GM18861 (cell line): ENCODE measurements at regions not wholly inside any gene's neighbourhood (a gene's known extent, or its start where the extent isn't known, plus 50 kb on each side); places are given as distances from the start of the nearest gene placed in this dataset.
"Not testable (repeated sequence)": the region's sequence is repeated elsewhere in the genome, so short reads cannot be mapped to it uniquely, and the experiment has no call there.

Experiments used
- ATAC-seq: cut with Tn5 transposase; IDR thresholded peaks from one replicate; pipeline ENCODE4 v1.9.1; 2021; ENCODE audit not compliant: unreplicated experiment

DNA sequence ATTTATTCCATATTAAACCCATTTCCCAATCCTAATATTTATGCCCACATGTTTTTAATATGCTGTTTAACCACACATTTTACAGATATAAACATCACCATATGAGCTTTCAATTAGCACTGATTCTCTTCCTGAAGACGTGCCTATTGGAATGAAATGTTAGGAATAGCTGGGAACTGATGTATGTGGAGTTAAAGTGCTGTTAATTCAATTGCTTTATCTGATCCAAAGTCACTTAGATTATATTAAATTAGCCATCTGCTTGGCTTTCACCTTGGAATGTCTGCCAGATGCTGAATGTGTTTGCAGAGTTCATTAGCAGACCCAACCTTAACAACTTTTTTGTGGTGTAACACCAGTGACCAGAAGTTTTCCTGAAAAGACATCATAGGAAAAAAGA is 942.9 kb upstream of the KLHL29 start:
- ATAC-seq: no peak

DNA sequence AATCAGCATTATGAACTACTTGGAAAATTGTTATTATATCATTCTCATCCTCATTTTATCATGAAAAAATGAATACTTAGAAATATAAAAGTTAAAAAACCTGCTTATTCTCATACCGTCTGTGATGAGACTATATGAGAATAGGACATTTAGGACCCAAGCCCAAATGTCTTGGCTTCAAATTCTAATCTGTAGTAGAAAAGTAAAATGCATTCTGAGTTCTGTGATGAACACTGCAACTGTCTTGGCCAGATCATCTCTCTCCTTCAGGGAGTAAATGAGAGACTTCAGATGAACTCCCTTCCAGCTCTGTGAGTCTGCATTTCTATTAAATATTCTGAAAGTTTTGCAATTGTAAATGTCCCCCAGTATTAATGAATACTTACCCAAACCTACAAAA is 940.7 kb upstream of the KLHL29 start:
- no peak for ATAC-seq

DNA sequence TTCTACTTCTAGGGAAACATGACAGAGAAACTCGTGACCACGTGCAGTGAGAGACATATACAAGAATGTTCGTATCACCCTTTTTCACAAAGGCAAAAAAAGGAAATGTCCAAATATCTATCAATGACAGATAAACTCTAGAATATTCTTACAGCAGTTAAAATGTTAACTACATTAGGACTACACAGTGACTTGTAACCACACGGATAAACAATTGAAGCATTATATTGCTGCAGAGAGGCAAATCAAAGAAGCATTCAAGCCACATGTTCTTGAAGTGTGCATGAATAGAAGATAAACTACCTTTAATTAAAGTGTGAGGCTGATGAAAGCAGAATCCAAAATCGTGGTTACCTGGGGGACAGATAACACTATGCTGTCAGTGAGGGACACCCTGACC is 935.3 kb upstream of the KLHL29 start:
- no peak for ATAC-seq

DNA sequence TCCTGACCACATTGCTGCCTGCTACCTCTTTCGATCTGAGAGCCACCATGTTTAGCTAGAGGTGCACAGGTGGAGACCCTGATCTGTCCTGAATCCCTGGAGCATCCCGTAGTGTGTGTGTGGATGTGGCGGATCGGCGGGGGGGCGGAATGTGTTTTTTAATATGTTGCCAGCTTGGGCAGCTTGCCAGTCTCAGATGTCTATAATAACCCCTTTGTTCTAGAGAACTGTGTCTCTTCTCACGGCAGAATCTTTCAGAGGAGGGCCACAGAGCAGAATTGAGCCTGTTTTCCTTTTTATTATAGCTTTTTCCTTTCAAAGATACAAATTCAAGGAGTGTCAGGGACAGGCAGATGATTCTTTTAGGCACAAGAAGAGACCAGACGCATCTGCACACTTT is 934.1 kb upstream of the KLHL29 start:
- ATAC-seq: no peak

DNA sequence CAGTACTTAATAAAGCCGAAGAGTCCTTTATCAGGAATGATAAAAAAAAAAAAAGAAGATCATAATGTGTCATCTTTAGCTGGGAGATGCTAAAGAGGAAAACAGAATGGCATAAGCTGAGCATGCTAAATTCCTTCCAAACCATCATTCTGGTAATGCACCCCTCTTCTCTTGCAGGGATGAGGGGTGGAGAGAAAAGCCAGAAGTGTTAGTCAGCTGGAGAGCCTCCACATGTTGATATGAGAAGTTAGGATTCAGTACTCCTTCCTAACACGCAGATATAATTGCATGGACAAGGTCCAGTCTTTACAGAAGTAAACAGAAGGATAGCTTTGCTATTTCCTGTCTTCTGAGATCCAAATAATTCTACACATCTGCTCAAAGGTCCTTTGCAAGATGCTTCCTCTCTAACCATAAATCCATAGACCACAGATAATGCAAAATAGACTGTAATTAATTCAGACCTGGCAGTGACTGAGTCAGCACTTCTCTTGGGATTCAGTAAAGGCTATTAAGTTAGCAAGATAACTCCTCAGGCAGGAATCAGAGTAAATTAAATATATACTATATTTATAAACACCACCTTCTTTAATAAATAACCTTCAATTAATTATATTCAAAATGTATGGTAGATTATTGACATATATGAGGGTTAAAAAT is 930.0 kb upstream of the KLHL29 start:
- no peak for ATAC-seq

DNA sequence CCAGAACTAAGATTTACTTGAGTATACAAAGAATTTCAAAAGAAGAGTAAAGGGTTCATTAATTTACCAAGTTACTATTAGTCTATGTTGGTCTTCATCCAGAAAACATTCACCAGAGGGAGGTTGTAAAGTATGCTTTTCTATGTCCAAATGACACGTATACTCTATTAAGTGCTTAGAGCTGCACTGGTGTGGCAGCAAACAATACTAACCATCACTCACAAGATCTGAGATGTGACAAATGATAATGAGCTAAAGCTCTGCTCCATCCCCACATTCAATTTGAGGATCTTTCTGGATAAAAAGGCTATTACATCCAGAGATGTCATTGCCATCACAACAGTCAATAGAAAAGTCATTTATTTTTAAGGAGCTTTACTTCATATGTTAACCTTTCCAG is 926.5 kb upstream of the KLHL29 start:
- no peak for ATAC-seq

DNA sequence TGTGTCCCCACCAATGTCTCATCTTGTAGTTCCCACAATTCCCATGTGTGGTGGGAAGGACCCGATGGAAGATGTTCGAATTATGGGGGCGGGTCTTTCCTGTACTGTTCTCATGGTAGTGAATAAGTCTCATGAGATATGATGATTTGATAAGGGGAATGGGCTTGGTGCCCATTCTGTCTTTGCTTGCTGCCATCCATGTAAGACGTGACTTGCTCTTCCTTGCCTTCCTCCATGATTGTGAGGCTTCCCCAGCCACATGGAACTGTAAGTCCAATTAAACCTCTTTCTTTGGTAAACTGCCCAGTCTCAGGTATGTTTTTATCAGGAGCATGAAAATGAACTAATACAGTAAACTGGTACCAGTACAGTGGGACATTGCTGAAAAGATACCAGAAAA is 909.9 kb upstream of the KLHL29 start:
- ATAC-seq: not testable (repeated sequence)

DNA sequence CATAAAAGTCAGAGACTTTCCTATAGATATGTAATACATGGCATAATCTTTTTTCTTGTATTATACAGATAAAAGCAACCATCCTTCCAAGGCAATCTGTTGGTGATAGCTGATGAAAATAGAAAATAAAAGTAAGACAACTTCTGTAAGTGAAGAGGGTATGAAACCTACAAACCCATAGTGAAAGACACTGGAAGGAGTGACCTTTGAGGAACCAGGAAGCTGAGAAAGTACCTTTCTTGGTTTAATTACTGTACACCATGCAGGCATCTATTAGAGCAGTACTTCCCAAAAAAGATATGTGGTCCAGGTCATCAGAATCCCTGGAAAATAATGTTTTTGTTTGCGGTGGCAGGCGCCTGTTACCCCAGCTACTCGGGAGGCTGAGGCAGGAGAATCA is 906.6 kb upstream of the KLHL29 start:
- no peak for ATAC-seq

DNA sequence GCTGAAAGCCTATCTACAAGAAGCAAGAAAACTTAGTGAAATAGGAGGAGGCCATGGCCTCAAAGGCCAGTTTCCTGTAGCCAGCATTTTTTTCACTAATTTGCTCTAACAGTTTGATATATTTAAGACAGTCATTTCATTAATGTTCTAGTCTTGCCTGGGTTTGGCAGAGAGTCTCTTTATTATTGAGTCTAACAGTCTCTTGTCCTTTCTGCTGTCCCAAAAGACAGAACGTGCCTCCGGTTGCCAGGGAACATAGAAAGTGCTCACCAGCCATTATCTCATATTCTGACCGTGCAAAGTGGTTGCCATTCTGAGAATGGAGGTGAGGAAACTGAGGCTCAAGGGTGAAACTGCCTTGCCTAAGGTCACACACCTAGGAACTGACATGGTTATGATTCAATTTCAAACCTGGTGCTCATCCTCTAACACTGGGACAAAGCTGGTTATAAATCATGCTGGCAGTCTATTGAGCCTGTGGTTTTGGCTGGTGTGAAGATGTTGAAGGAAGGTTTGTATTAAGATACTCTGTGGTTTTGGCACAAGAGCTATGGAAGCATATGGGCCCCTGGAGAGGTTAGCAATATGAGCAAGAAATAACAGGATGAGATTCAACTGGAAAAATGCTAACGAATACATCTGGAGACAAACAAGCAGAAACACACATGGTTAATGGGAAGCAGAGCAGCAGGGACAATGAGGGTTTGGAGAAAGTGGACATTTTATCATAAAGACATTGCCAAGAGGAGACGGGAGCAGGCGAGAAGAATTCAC is 903.3 kb upstream of the KLHL29 start:
- no peak for ATAC-seq

DNA sequence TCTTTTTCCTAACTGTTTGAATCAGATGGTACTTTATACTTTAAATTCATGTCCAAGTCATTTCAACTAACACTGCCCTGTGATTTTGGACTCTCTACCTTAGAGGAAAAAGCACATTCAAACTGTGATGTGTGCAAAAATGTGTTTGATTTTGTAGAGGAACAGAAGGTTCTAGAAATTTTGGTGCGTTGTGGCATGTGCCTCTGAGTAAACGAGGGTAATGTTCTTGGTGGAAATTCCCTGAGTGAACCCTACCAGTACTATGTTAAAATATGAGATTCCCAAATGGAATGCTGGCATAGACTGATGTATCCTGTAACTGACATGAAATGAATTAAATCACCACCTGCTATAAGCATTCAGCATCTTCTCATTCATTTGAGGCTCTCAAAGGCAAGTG is 901.9 kb upstream of the KLHL29 start:
- ATAC-seq: no peak

DNA sequence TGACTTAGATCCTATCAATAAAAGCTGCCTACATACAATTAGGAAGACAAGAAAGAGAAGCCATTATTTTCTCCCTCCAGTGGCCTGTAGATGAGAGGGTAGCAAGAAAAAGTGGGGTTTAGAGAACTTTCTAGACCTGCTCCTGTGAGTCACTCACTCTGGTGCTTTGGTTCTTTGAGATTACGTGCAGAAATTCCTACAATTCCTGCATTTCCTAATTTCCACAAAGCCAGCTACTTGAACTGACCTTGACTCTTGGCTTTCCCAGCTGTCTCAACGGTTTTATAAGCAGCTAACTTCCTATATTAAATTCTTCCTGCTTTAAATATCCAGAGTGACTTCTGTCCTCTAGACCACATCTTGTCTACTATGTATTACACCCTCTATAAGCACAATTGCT is 899.5 kb upstream of the KLHL29 start:
- ATAC-seq: no peak

DNA sequence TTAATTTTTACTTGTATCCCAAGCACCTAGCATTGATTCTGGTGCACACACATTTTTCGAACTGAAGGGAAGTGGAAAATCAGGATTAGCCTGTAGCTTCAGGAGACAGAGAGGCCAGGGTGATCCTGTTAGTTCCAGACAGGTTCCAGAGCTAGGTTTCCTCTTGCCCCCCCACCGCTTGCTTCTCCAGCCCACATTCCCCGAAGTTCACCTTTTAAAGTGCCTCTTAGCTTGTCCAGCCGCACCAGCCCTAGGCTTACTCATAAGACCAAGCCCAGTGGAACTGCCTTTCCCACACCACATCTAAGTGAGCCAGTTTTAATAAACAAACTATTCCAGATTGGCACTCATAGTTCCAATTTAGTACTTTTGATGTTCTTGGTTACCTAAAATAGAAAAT is 898.6 kb upstream of the KLHL29 start:
- no peak for ATAC-seq

DNA sequence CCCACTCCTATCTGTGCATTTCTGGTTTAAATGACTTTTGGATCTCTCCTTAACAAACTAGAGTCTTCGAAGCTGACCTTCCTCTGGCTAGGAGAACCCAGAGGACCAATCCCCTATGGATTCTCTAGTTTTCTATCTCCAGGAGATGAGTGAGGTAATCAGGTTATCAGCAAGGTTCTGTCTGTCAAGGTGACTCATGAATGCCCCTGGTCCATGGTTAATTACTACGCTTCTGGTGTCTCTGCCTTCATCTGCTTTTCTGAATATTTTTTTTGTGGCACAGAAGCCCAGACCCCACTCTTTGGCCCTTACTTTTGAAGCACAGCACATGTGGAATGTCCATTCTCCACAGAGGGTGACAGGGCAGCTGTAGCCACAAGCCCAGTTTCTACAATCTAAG is 897.9 kb upstream of the KLHL29 start:
- no peak for ATAC-seq

DNA sequence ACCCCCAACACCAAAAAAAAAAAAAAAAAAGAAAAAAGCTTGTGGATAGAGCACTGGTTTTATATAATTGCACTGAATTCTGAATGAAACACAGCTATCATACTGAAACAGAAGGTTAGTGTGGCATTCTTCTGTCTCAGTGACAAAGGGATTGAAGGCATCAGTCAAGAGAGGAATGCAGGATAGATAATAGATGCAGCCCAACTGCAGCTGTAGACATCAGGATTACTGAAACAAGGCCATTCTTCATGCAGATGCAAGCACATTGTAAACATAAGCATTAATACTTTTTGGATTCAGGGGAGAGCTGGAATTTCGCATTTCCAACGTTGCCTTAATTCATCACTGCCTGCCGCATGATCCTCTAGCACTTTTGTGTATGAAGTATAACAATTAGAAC is 897.4 kb upstream of the KLHL29 start:
- ATAC-seq: no peak

DNA sequence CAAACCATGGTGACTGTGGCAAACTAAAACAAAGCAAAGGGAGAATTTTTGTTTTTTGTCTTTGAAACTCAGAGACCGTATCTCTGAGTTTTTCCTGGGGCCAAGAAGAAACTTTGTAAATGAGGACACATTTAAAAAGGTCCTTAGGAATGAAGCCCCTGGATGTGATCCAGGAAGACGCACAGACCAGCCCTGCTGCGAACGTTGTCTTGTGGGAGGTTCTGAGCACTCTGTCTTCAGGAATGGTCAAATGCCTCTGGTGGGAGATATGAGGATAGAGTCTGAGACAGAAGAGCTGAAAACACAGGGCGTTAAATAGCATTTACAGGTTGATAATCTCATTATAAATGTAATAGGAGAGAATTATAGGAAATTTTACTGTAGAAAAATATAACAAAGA is 893.5 kb upstream of the KLHL29 start:
- no peak for ATAC-seq

DNA sequence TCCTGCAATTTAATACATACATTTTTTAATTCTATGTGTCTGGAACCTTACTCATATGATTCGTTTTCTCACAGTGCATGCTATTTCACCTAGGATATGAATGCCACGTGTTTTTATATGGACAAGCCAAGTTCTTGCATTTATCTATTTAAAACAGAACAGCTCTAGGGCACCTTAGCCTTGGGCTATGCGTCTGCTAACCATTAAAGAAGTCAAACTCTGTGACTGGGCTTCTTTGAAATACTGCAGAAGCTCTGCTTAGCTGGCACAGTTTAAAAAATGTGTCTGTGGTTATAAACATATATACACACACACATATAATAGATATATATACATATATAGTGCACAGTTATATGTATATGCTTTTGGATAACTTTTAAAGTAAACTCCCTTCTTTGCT is 890.8 kb upstream of the KLHL29 start:
- no peak for ATAC-seq

DNA sequence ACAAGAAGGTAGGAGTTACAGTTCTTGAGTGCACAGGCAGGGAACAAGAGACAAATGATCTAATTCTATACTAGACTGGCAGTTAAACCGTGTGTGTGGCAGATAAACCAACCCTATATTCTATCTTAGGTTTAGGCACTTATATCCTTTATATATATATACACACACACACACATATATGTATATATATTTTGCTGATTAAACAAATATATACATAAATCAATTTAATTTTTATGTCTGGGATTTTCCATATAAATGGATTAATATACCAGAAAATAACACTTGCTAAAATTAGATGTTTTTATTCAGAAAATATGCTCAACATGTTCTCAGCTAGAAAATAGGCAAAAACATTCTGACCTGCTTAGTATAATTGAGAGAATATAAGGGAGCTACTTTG is 887.9 kb upstream of the KLHL29 start:
- ATAC-seq: no peak

DNA sequence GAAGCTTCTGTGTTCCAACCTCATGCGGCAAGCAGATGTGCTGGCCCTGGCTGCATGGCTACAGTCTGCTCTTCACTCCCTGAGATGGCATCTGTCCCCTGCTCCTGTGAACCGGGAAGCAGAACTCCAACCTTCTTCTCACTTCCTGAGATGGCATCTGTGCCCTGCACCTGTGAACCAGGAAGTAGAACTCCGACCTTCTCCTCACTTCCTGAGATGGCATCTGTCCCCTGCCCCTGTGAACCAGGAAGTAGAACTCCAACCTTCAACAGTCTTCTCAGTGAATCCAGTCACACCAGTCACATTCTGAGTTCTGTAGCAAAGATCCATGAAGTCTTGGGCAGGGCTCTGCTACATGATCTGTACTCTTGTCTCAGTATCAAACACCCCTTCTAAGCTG is 887.2 kb upstream of the KLHL29 start:
- ATAC-seq: no peak

DNA sequence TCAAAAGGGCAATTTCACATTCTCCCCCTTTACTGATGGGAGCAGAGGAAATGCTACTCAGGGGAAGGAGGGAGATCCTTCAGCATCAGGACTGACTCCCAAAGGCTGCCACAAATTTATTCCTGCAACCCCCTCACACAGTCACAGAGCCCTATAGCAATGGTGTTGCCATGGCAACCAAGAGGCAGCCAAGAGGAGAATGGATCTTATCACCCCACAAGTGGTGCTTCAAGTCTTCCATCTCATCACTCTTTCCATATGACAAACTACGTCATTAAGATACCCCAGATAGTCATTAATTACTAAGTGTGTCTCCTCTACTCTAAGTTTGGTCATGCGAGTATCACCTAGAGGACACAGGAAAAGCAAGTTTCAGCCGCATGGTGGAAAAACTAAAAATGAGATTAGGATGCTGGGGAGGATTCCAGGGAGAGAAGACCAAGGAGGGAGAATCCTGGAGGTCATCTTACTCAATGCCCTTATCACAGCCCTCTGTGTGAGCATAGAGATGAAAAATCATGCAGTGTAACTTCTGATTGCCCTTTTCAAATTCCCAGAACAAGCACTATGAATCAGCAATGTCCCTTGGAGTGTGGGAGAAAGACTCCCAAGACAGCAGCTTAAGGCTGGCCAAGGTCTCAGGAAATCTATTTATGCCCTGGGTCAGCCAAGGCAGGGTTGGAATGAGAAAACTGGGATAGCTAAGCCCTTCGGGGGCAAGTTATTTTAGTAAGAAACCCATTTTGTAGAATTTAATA is 885.7 kb upstream of the KLHL29 start:
- ATAC-seq: no peak

DNA sequence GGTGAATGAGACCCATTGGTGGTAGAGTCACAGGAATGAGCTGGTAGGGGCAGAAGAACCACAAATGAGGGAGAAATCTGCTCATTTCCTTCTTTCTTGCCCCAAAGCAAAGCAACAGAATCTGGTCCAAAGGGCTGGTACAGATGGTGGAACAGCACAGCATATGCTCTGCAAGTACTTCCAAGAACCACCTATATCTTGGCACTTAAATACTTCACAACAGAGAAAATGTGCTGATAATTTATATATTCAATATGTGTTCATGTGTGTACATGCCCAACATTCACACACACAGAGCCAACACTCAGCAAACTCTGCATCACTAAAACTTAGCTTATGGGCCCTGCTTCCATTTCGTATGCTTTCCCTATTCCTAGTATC is 884.4 kb upstream of the KLHL29 start:
- ATAC-seq: no peak

DNA sequence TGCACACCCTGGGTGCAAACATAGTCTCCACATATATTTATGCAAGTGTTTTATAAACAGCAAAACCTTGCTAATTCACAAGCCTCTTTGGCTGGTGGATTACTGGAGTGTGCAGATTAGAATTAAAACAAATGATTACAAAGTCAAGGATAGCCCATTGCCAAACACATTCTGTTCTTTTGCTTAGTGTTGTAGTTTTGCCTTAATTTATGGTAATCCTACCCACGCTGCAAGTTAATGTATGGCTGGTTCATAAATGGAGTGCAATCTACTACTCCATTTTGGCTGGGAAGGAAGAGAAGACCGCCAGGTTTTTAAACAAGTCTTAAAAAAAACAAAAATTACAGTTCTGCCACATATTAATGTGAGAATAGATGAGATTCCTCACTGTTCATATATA is 883.1 kb upstream of the KLHL29 start:
- ATAC-seq: no peak

DNA sequence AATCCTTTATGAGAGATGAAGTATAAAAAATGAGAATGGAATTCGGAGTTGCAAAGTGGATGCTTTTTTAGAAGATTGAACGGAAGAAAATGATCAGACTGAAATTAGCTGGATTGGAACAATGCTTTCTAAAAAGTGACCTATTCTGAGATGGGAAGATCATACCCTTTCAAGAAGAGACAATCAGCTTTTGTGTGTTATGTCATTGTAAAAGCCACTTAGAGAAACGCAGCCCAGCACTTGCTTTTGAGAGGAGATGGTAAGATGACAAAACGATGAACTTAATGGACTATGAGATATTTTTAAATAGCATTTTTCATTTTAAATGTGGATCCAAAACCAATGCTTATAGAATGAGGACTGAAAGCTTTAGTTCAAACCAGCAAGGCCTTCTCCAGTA is 871.4 kb upstream of the KLHL29 start:
- no peak for ATAC-seq
